EH (cell line): ENCODE measurements at regions not wholly inside any gene's neighbourhood (a gene's known extent, or its start where the extent isn't known, plus 50 kb on each side); places are given as distances from the start of the nearest gene placed in this dataset.

Source experiments
- DNase-seq: peaks from one replicate; pipeline ENCODE4 v3.0.0-alpha.2; 2015; ENCODE audit warnings: low read depth

GRCh38 chr2:152874955-152875354, 156.5 kb downstream of the ARL6IP6 start:
- peak; percentile 80 for DNase-seq

GRCh38 chr2:152870239-152870638, 151.8 kb downstream of the ARL6IP6 start:
- DNase-seq: no peak

GRCh38 chr2:152867397-152867796, 149.0 kb downstream of the ARL6IP6 start:
- no peak for DNase-seq

- DNase-seq: no peak
Measured at GRCh38 chr2:152864601-152865149, 146.3 kb downstream of the ARL6IP6 start.

- DNase-seq: no peak
Measured at GRCh38 chr2:152863826-152864225, 145.4 kb downstream of the ARL6IP6 start.

- DNase-seq: peak; percentile 41
Measured at GRCh38 chr2:152861349-152861942, 143.0 kb downstream of the ARL6IP6 start.

- DNase-seq: no peak
Measured at GRCh38 chr2:152858594-152859265, 140.3 kb downstream of the ARL6IP6 start.

GRCh38 chr2:152846697-152847470, 128.5 kb downstream of the ARL6IP6 start:
- peak; percentile 94 for DNase-seq

- DNase-seq: no peak
Measured at GRCh38 chr2:152835674-152836073, 117.3 kb downstream of the ARL6IP6 start.

- peak; percentile 12 for DNase-seq
Measured at GRCh38 chr2:152827944-152828343, 109.5 kb downstream of the ARL6IP6 start.

- DNase-seq: peak; percentile 78
Measured at GRCh38 chr2:152826581-152827279, 108.3 kb downstream of the ARL6IP6 start.

- DNase-seq: peak; percentile 95
Measured at GRCh38 chr2:152825834-152826233, 107.4 kb downstream of the ARL6IP6 start.

GRCh38 chr2:152823905-152824304, 105.5 kb downstream of the ARL6IP6 start:
- DNase-seq: no peak

GRCh38 chr2:152822676-152823075, 104.3 kb downstream of the ARL6IP6 start:
- DNase-seq: no peak

GRCh38 chr2:152820048-152820447, 101.6 kb downstream of the ARL6IP6 start:
- DNase-seq: no peak

- no peak for DNase-seq
Measured at GRCh38 chr2:152815634-152816257, 97.3 kb downstream of the ARL6IP6 start.

- DNase-seq: no peak
Measured at GRCh38 chr2:152814475-152815030, 96.1 kb downstream of the ARL6IP6 start.

- DNase-seq: no peak
Measured at GRCh38 chr2:152813351-152813750, 94.9 kb downstream of the ARL6IP6 start.
